HG03175 (cell line): ENCODE measurements at regions not wholly inside any gene's neighbourhood (a gene's known extent, or its start where the extent isn't known, plus 50 kb on each side); places are given as distances from the start of the nearest gene placed in this dataset.

Experiments used
- ATAC-seq: cut with Tn5 transposase; IDR thresholded peaks from one replicate; pipeline ENCODE4 v1.9.1; 2021; ENCODE audit warnings: mild to moderate bottlenecking, moderate library complexity; ENCODE audit not compliant: unreplicated experiment

- no peak for ATAC-seq
Observed at GRCh38 chr2:193566276-193566675, 1371.5 kb upstream of the TMEFF2 start.

GRCh38 chr2:193562031-193562430, 1367.3 kb upstream of the TMEFF2 start:
- no peak for ATAC-seq

- ATAC-seq = no peak
Observed at GRCh38 chr2:193561054-193561453, 1366.3 kb upstream of the TMEFF2 start.

- ATAC-seq = no peak
Observed at GRCh38 chr2:193556766-193557470, 1362.2 kb upstream of the TMEFF2 start.

- no peak for ATAC-seq
Observed at GRCh38 chr2:193549661-193550060, 1354.9 kb upstream of the TMEFF2 start.

GRCh38 chr2:193542762-193543161, 1348.0 kb upstream of the TMEFF2 start:
- ATAC-seq = no peak

- ATAC-seq = peak; percentile 74
Observed at GRCh38 chr2:193539188-193539587, 1344.5 kb upstream of the TMEFF2 start.

GRCh38 chr2:193538061-193538460, 1343.3 kb upstream of the TMEFF2 start:
- no peak for ATAC-seq

- no peak for ATAC-seq
Observed at GRCh38 chr2:193537531-193537930, 1342.8 kb upstream of the TMEFF2 start.

- no peak for ATAC-seq
Observed at GRCh38 chr2:193528458-193528857, 1333.7 kb upstream of the TMEFF2 start.

GRCh38 chr2:193527146-193527545, 1332.4 kb upstream of the TMEFF2 start:
- ATAC-seq = no peak

- ATAC-seq = no peak
Observed at GRCh38 chr2:193523662-193524061, 1328.9 kb upstream of the TMEFF2 start.

GRCh38 chr2:193521523-193521922, 1326.8 kb upstream of the TMEFF2 start:
- ATAC-seq = no peak

- ATAC-seq = no peak
Observed at GRCh38 chr2:193520709-193521458, 1326.2 kb upstream of the TMEFF2 start.

GRCh38 chr2:193518041-193518817, 1323.5 kb upstream of the TMEFF2 start:
- ATAC-seq = no peak

GRCh38 chr2:193517615-193518014, 1322.9 kb upstream of the TMEFF2 start:
- no peak for ATAC-seq

GRCh38 chr2:193506035-193506434, 1311.3 kb upstream of the TMEFF2 start:
- ATAC-seq = no peak

GRCh38 chr2:193505620-193506019, 1310.9 kb upstream of the TMEFF2 start:
- ATAC-seq = no peak

GRCh38 chr2:193502363-193503035, 1307.8 kb upstream of the TMEFF2 start:
- ATAC-seq = no peak

- no peak for ATAC-seq
Observed at GRCh38 chr2:193496786-193497185, 1302.1 kb upstream of the TMEFF2 start.

- ATAC-seq = no peak
Observed at GRCh38 chr2:193482557-193482956, 1287.8 kb upstream of the TMEFF2 start.
